ENCODE measurements at regions not wholly inside any gene's neighbourhood (a gene's known extent, or its start where the extent isn't known, plus 50 kb on each side); places are given as distances from the start of the nearest gene placed in this dataset.

GRCh38 chr2:144256996-144257707 lies 262.8 kb downstream of the ZEB2 start:
- TF ChIP-seq POLR2A (IDR thresholded peaks at IDR 0.05; ENCODE audit: low read length) (no peak), GATA1 (IDR thresholded peaks at IDR 0.05; ENCODE audit: low read depth, low read length) (no peak)

Measured in erythroblast (primary cell).